Duodenal mucosa (tissue), 2 donors: ENCODE measurements at regions not wholly inside any gene's neighbourhood (a gene's known extent, or its start where the extent isn't known, plus 50 kb on each side); places are given as distances from the start of the nearest gene placed in this dataset.

ENCODE experiments used
- H3K27ac ChIP-seq: one replicate; pipeline ENCODE4 v1.7.0; 2013; ENCODE audit warnings: low read depth, low read length
- H3K27me3 ChIP-seq, 2 donors: one replicate each; pipeline ENCODE4 v1.7.0; 2013; ENCODE audit warnings: low read length in 2 of 2, control low read depth in 1 of 2; ENCODE audit not compliant: insufficient read depth in 2 of 2, control insufficient read depth in 1 of 2
- H3K36me3 ChIP-seq, 2 donors: one replicate each; pipeline ENCODE4 v1.7.0; 2013; ENCODE audit warnings: low read length in 2 of 2, control low read depth in 1 of 2; ENCODE audit not compliant: insufficient read depth in 2 of 2, control insufficient read depth in 1 of 2
- H3K4me1 ChIP-seq, 2 donors: one replicate each; pipeline ENCODE4 v1.7.0; 2013; ENCODE audit warnings: low read length in 2 of 2, control low read depth in 1 of 2; ENCODE audit not compliant: insufficient read depth in 2 of 2, control insufficient read depth in 1 of 2
- H3K4me3 ChIP-seq, 2 donors: one replicate each; pipeline ENCODE4 v1.7.0; 2013; ENCODE audit warnings: low read length in 2 of 2, low read depth in 1 of 2
- H3K9ac ChIP-seq, 2 donors: one replicate each; pipeline ENCODE4 v1.7.0; 2013; ENCODE audit warnings: low read length in 2 of 2, low read depth in 1 of 2
- H3K9me3 ChIP-seq, 2 donors: one replicate each; pipeline ENCODE4 v1.7.0; 2013; ENCODE audit warnings: low read length in 2 of 2, control low read depth in 1 of 2; ENCODE audit not compliant: control insufficient read depth in 1 of 2

DNA sequence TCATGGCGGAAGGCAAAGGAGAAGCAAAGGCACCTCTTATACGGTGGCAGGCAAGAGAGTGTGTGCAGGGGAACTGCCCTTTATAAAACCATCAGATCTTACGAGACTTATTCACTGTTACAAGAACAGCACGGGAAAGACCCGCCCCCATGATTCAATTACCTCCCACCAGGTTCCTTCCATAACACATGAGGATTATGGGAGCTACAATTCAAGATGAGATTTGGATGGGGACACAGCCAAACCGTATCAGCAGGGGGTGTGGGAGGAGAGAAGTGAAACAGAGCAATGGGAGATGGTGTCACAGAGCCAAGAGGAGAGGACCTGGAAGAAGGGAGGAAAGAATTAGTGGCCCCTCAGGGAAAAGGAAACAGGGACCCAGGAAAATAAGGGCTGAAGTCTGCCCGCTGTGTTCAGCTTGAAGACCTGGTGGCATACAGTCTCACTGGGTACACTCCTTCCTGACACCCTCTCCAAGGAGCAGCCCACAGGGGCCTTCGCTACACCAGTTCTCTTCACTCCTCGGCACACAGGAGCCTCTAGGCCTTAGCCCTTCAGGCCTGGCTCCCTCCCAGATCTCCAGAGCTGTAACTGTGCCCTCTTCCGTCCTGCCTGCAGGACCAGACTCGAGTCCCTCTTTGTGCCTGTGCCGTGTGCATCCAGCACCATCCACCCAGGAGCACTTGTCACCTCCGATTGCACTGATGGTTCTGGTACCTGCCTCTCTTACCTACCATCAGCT is 262.1 kb downstream of the EIPR1 start:
- Histone ChIP-seq H3K27me3 (no peaks in the 10 kb centered on the region), H3K9ac (no peak overlapping the region), H3K27ac (no peak overlapping the region), H3K4me1 (no peaks in the 10 kb centered on the region), H3K36me3 (peaks cover 0 to 2% of the 10 kb centered on the region in 2 donors), H3K9me3 (peaks cover 0 to 4% of the 10 kb centered on the region in 2 donors), H3K4me3 (no peak overlapping the region)

DNA sequence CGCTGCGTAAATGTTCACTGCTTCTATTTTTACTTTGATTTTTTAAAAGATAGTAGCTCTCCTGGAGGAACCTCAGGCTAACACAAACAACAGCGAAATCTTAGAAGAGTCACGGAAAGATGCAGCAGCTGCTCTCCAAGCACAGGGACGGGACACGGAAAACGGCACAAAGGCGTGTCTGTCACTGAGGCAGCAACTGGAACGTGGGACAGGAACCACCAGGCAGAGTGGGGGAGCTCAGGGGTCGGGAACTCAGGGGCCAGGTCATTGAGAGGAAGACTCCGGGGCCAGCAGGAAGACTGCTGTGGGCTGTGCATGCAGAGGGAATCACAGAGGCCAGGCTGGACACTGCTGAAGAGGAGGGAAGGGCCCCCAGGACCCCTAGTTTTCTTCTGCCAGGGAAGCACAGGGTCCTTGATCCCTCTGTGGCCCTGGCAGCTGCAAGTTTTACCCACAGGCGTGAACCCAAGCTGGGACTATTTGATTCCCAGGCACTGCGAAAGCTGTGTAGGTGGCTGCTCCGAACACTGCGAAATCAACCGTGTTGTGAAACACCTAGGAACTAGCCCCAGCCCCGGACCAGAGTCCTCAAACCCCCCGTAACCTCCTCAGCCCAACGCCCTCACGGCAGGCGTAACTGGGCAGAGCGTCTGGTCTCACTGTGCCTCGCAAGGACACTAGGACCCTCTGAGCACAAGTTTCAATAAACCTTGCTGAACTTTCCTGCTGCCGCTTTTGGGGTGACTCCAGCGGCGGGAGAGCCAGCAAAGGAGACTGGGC is 263.0 kb downstream of the EIPR1 start:
- H3K9ac ChIP-seq: no peak overlapping the region
- peaks cover 0 to 3% of the 10 kb centered on the region in 2 donors for H3K36me3 ChIP-seq
- H3K27me3 ChIP-seq: no peaks in the 10 kb centered on the region
- peaks cover 0 to 6% of the 10 kb centered on the region in 2 donors for H3K9me3 ChIP-seq
- no peak overlapping the region for H3K4me3 ChIP-seq
- H3K4me1 ChIP-seq: no peaks in the 10 kb centered on the region
- H3K27ac ChIP-seq: no peak overlapping the region

DNA sequence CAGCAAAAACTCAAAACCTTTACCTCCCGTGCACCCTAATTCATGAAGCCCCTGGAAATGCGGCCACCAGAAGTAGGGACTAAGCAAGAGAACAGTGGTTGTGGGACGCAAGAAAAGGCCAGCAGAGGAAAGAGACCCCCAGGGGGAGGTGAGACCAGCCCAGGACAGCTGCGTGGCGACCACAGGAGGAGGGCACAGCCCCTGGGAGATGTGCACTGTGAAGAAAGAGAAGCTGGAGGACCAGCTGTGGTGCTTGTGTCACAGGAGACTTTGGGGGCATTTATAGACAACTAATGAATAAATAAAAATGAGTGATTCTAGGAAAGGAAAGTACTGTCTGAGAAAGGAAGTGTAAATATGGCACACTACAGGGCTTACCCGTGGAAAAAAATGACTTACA is 263.8 kb downstream of the EIPR1 start:
- Histone ChIP-seq H3K9ac (no peak overlapping the region), H3K36me3 (peaks cover 0 to 3% of the 10 kb centered on the region in 2 donors), H3K9me3 (peaks cover 0 to 6% of the 10 kb centered on the region in 2 donors), H3K4me3 (no peak overlapping the region), H3K27me3 (no peaks in the 10 kb centered on the region), H3K27ac (no peak overlapping the region), H3K4me1 (no peaks in the 10 kb centered on the region)

DNA sequence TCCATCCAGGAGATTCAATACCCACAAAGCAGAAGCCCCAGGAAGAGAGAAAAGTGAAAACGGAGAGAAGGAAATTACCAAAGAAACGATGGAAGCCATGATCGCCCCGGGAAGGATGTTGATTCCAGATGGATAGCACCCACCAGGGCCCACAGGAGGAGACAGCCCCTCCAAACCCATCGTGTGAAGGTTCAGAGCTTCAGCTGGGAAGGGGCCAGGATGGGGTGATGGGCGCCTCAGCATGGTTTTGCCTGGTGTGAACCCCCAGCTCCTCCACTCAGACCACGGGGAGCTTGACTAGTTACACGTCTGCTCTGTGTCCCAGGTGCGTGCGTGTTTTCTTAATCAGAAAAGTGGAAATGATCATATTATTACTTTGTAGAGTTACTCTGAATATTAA is 264.5 kb downstream of the EIPR1 start:
- Histone ChIP-seq H3K27ac (no peak overlapping the region), H3K4me3 (no peak overlapping the region), H3K9me3 (peaks cover 0 to 6% of the 10 kb centered on the region in 2 donors), H3K4me1 (no peaks in the 10 kb centered on the region), H3K36me3 (peaks cover 0 to 3% of the 10 kb centered on the region in 2 donors), H3K27me3 (no peaks in the 10 kb centered on the region), H3K9ac (no peak overlapping the region)

DNA sequence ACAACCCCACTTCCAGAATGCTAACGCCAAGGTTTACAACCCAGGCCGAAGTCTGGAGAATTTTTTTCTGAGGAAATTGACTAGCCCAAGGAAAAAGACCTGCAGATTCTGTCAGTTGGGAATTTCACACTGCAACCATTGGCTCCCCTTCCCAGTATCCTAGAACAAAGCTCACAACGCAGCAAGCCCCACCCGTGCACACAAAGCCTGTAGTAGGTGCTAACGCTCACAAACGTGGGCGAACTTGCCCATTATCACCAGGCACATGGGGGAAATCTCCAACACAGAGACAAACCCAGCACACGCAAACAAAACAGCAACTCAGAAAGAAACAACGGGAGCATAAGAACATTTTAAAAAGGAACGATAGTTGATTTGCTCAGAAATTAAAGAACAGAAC is 265.1 kb downstream of the EIPR1 start:
- H3K4me3 ChIP-seq: no peak overlapping the region
- peaks cover 0 to 6% of the 10 kb centered on the region in 2 donors for H3K9me3 ChIP-seq
- no peaks in the 10 kb centered on the region for H3K27me3 ChIP-seq
- H3K36me3 ChIP-seq: peaks cover 0 to 3% of the 10 kb centered on the region in 2 donors
- H3K4me1 ChIP-seq: no peaks in the 10 kb centered on the region
- H3K9ac ChIP-seq: no peak overlapping the region
- H3K27ac ChIP-seq: no peak overlapping the region

DNA sequence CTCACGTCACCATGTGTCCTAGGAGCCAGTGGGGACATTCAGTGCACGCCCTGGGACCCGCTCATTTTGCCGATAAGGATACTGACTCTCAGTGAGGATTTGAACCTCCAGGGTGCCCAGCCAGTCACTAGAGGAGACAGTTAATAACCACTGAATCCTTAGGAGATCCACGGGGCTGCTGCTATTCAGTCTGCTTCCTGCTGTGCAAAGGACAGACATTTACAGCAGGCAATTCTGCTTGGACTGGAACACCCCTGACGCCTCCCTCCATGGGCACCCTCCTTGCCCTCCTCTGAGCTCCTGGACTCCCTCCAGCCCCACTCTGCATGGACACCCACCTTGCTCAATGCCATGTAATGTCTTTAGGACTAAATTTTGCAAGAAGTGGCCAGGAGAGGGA is 265.5 kb downstream of the EIPR1 start:
- no peak overlapping the region for H3K9ac ChIP-seq
- H3K27ac ChIP-seq: no peak overlapping the region
- H3K4me1 ChIP-seq: no peaks in the 10 kb centered on the region
- H3K27me3 ChIP-seq: no peaks in the 10 kb centered on the region
- H3K4me3 ChIP-seq: no peak overlapping the region
- peaks cover 0 to 6% of the 10 kb centered on the region in 2 donors for H3K9me3 ChIP-seq
- peaks cover 0 to 3% of the 10 kb centered on the region in 2 donors for H3K36me3 ChIP-seq

DNA sequence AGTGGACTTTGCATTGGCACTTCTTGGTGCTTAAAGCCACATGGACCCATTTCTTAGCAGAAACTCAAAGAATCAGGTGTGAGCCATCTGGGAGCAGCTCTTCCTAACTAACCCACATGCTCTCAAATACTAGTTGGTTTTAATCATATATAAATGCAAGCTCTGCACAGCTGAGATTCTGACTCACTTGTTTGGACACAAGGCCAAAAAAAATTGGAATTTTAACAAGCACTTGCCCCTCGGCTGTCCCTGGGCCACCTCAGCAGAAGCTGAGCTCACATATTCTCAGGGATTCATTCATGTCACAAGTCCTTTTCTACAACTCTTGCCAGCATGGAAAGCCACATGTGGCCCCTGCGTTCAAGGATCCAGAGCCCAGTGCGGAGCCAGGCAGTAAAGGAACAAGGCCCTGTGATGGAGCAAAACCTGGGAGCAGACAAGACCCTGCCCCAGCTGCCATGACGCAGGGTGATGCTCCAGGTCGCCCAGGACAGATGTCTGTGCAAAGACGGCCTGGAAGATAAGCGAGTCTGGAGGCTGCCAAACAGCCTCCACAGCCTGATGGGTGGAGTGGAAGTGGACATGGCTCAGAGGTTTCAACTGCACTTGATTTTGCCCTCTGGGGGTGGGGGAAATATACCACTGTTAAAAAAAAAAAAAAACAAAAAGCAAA is 266.5 kb downstream of the EIPR1 start:
- Histone ChIP-seq H3K9ac (no peak overlapping the region), H3K27ac (no peak overlapping the region), H3K4me3 (no peak overlapping the region), H3K9me3 (peaks cover 0 to 6% of the 10 kb centered on the region in 2 donors), H3K36me3 (peaks cover 0 to 3% of the 10 kb centered on the region in 2 donors), H3K4me1 (no peaks in the 10 kb centered on the region), H3K27me3 (no peaks in the 10 kb centered on the region)

DNA sequence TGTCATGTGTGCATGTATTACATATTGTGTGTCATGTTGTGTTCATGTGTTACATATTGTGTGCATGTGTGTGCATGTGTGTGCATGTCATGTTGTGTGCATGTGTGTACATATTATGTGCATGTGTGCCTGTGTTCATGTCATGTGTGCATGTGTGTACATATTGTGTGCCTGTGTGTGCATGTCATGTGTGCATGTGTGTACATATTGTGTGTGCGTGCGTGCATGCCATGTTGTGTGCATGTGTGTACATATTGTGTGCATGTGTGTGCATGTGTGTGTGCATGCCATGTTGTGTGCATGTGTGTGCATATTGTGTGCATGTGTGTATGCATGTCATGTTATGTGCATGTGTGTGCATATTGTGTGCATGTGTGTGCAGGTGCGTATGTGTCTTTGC is 267.1 kb downstream of the EIPR1 start:
- no peaks in the 10 kb centered on the region for H3K4me1 ChIP-seq

DNA sequence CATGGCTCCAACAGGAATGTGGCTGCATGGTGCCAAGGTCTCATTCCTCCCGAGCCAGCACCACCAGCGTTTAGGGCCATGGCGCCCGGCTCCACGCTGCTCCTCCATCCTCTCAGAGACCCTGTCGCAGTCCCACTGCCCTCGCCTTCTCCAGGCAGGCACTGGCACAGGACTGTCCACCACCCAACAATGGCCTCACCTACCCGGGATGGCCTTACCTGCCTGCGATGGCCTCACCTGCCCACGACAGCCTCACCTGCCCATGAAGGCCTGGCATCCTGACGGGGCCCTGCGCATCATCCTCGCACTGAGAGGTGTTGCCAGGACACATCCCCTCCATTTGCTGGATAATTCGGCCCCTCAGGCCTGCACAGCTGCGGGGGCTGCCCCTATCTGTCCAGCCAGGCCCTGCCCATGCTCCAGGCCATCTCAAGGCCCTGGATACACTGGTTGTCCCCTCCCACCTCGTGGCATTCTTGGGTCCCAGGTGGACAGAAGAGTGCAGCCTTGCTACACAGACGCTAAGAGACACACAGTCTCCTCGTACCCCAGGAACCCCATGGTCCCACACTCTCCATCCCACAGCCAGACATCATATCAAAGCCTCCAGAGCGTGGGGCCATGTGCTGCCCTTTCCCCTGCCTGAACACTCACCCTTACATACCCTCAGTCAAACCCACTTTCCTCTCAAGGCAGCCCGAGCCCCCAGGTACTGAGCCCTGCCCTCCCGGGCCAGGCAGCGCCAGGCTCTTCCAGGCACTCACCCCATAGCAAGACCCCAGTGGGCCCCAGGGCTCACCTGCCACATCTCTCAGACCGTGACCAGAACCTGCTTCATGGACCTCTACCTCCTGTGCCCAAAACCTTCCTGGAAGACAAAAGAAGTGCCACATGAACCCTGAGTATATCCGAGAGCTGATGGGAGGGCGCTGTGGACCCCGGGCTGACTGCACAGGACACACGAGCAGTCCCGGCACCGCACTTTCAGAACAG is 268.6 kb downstream of the EIPR1 start:
- no peaks in the 10 kb centered on the region for H3K27me3 ChIP-seq
- no peak overlapping the region for H3K27ac ChIP-seq
- H3K36me3 ChIP-seq: peaks cover 0 to 3% of the 10 kb centered on the region in 2 donors
- H3K9me3 ChIP-seq: peaks cover 0 to 6% of the 10 kb centered on the region in 2 donors
- H3K4me3 ChIP-seq: no peak overlapping the region
- H3K9ac ChIP-seq: no peak overlapping the region
- no peaks in the 10 kb centered on the region for H3K4me1 ChIP-seq

More for the DNA sequence above, 267.1 kb downstream of the EIPR1 start:
- no peak overlapping the region for H3K9ac ChIP-seq
- no peaks in the 10 kb centered on the region for H3K27me3 ChIP-seq
- H3K9me3 ChIP-seq: peaks cover 0 to 6% of the 10 kb centered on the region in 2 donors
- no peak overlapping the region for H3K4me3 ChIP-seq
- no peak overlapping the region for H3K27ac ChIP-seq
- peaks cover 0 to 3% of the 10 kb centered on the region in 2 donors for H3K36me3 ChIP-seq
